ENCODE measurements at regions not wholly inside any gene's neighbourhood (a gene's known extent, or its start where the extent isn't known, plus 50 kb on each side); places are given as distances from the start of the nearest gene placed in this dataset.

GRCh38 chr18:61141691-61142090 lies 191.5 kb upstream of the CDH20 start:
- TF ChIP-seq POLR2A (IDR thresholded peaks at IDR 0.05) (no peak), CTCF (IDR thresholded peaks at IDR 0.05) (no peak)

Data from body of pancreas (tissue), 4 donors.